Transverse colon (tissue), 4 donors: ENCODE measurements at regions not wholly inside any gene's neighbourhood (a gene's known extent, or its start where the extent isn't known, plus 50 kb on each side); places are given as distances from the start of the nearest gene placed in this dataset.

ENCODE experiments used
- CTCF ChIP-seq, 5 experiments: fragments of 200-600 bp in 3 of 5; fragments of 450-650 bp in 2 of 5; sonication (generic) in 3 of 5; IDR thresholded peaks; 1 replicate in 2 of 5; 2 replicates in 3 of 5; pipeline ENCODE4 v1.5.1; 2016 to 2017; ENCODE audit warnings: antibody characterized with exemption in 5 of 5, inconsistent platforms in 3 of 5, mild to moderate bottlenecking in 2 of 5, moderate library complexity in 1 of 5
- EP300 ChIP-seq: sonication (generic); formaldehyde crosslinking; IDR thresholded peaks from one replicate; pipeline ENCODE4 v1.6.1; 2017; ENCODE audit warnings: antibody characterized with exemption, low read depth
- POLR2A ChIP-seq: fragments of 450-650 bp; IDR thresholded peaks from one replicate; pipeline ENCODE4 v1.6.1; 2016; ENCODE audit warnings: antibody characterized with exemption, mild to moderate bottlenecking, moderate library complexity
- POLR2AphosphoS5 ChIP-seq, 3 donors: sonication (generic); formaldehyde crosslinking; IDR thresholded peaks; one replicate each; pipeline ENCODE4 v1.6.1; 2016; ENCODE audit warnings: antibody characterized with exemption in 3 of 3

GRCh38 chr5:118199801-118200200 lies 788.5 kb downstream of the DTWD2 start:
- TF ChIP-seq CTCF (IDR thresholded peaks at IDR 0.05) (no peak), EP300 (no peak), POLR2AphosphoS5 (IDR thresholded peaks at IDR 0.05) (no peak), POLR2A (no peak)
